DMS 273 treated with DMSO at 0.1 percent for 48 hours (cell line): ENCODE measurements at regions not wholly inside any gene's neighbourhood (a gene's known extent, or its start where the extent isn't known, plus 50 kb on each side); places are given as distances from the start of the nearest gene placed in this dataset.

Experiments used
- DNase-seq: peaks from one replicate; lab custom pipeline; 2025; lab: John Stamatoyannopoulos, UW

- DNase-seq, result no peak
Measured at GRCh38 chr2:226620176-226620575, 179.4 kb downstream of the IRS1 start.

- no peak for DNase-seq
Measured at GRCh38 chr2:226619707-226620106, 179.9 kb downstream of the IRS1 start.

GRCh38 chr2:226618875-226619605 is 180.6 kb downstream of the IRS1 start:
- DNase-seq, result peak; percentile 24

- no peak for DNase-seq
Measured at GRCh38 chr2:226618544-226618874, 181.1 kb downstream of the IRS1 start.

- no peak for DNase-seq
Measured at GRCh38 chr2:226615891-226616290, 183.7 kb downstream of the IRS1 start.

- DNase-seq, result no peak
Measured at GRCh38 chr2:226611944-226612318, 187.7 kb downstream of the IRS1 start.

- DNase-seq, result no peak
Measured at GRCh38 chr2:226611196-226611943, 188.2 kb downstream of the IRS1 start.

- no peak for DNase-seq
Measured at GRCh38 chr2:226609366-226609765, 190.3 kb downstream of the IRS1 start.

GRCh38 chr2:226608451-226608850 is 191.2 kb downstream of the IRS1 start:
- no peak for DNase-seq

GRCh38 chr2:226607379-226607778 is 192.2 kb downstream of the IRS1 start:
- no peak for DNase-seq

GRCh38 chr2:226605642-226606041 is 194.0 kb downstream of the IRS1 start:
- DNase-seq, result no peak

- no peak for DNase-seq
Measured at GRCh38 chr2:226603606-226604005, 196.0 kb downstream of the IRS1 start.

- no peak for DNase-seq
Measured at GRCh38 chr2:226601881-226602662, 197.5 kb downstream of the IRS1 start.

GRCh38 chr2:226600802-226601201 is 198.8 kb downstream of the IRS1 start:
- DNase-seq, result no peak

GRCh38 chr2:226600184-226600583 is 199.4 kb downstream of the IRS1 start:
- no peak for DNase-seq

GRCh38 chr2:226589043-226589442 is 210.6 kb downstream of the IRS1 start:
- DNase-seq, result no peak

- no peak for DNase-seq
Measured at GRCh38 chr2:226585130-226585561, 214.5 kb downstream of the IRS1 start.

- DNase-seq, result no peak
Measured at GRCh38 chr2:226584518-226585055, 215.0 kb downstream of the IRS1 start.

GRCh38 chr2:226583715-226584114 is 215.9 kb downstream of the IRS1 start:
- no peak for DNase-seq

- DNase-seq, result no peak
Measured at GRCh38 chr2:226581661-226582060, 218.0 kb downstream of the IRS1 start.

- DNase-seq, result no peak
Measured at GRCh38 chr2:226581004-226581403, 218.6 kb downstream of the IRS1 start.

GRCh38 chr2:226580403-226580802 is 219.2 kb downstream of the IRS1 start:
- no peak for DNase-seq

- no peak for DNase-seq
Measured at GRCh38 chr2:226579519-226579918, 220.1 kb downstream of the IRS1 start.
